GM18498 (cell line): ENCODE measurements at regions not wholly inside any gene's neighbourhood (a gene's known extent, or its start where the extent isn't known, plus 50 kb on each side); places are given as distances from the start of the nearest gene placed in this dataset.
"Not testable (repeated sequence)": the region's sequence is repeated elsewhere in the genome, so short reads cannot be mapped to it uniquely, and the experiment has no call there.

ENCODE experiments used
- ATAC-seq: cut with Tn5 transposase; IDR thresholded peaks from one replicate; pipeline ENCODE4 v1.9.1; 2021; ENCODE audit warnings: mild to moderate bottlenecking, moderate library complexity; ENCODE audit not compliant: unreplicated experiment

DNA sequence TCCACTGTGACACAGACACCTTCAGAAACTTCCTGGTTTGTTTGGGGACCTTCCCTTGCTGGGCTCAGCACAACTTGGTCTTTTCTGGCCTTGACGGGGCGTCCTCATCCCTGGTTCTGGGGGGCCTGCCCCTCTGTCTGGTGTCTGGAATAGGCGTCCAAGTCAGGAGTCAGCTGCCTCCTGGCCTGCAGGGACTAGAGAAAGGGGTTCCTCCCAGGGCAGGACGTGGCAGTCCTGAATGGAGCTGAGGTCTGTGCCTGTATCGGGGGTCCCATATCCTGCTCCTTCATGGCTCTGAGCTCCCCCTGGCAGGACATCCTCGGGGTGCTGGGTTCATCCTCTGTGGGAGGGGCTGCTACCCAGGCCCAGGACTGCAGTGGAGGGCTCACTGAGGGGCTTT is 384.0 kb downstream of the TMEM121 start:
- no peak for ATAC-seq

DNA sequence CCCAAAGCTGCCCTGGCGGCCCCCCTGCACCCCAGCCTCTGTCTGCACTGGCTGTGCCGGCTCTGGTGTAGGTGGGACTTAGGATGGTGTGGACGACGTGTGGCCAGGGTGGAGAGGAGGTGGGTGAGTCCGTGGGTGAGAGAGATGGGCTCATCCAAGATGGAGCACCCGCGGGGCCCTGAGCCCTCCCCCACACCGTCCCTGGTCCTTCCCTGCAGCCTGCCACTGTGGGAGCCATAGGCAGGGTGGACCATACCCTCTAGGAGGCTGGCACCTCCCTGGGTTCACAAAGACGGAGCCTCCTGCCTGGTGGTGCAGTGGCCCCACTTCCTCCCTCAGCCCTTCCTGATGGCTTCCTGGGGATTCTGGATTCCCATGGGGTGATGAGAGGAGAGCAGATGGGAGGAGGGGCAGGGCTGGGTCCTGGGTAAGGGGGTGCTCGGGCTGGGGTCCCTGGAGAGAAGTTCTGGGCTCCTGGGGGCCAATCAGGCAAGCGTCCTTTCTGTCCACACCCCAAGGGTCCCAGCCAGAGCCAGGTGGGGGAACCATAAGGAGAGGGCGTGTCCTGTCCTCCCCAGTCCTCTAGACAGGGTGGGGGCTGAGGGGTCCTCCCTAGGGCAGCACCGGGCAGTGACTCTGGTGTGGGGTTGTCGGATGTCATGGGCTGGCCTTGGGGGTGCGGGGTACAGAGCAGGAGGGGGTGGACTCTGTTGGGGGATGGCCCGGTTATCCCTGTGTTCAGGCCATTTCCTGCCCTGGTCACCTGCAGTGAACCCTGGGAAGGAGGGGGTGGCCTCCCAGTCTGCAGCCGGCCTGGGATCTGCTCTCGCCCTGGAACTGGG is 384.8 kb downstream of the TMEM121 start:
- no peak for ATAC-seq

DNA sequence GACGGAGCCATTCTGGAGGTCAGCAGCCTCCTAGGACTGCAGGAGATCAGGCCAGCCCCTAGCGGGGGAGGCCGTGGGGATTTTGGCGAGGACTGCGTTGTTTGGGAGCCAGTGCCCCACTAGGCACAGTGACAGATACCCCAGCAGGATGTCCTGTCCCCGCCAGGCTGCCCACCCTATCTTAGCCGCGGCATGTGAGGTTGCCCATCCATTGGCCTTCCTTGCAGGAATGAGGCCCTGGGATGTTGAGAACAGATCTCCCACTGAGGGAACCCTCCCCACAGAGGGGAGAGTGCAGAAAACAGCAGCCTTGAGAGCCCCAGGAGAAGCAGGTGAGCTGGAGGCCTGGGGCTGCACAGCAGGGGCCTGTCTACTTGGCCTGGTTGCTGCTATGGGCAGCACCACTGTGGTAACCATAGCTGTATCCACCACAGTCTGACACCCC is 385.5 kb downstream of the TMEM121 start:
- not testable (repeated sequence) for ATAC-seq

GRCh38 chr14:105912641-105913180 is 386.3 kb downstream of the TMEM121 start:
- ATAC-seq: no peak

GRCh38 chr14:105913221-105913620 is 386.8 kb downstream of the TMEM121 start:
- ATAC-seq: no peak

GRCh38 chr14:105913861-105914260 is 387.5 kb downstream of the TMEM121 start:
- no peak for ATAC-seq

GRCh38 chr14:105914281-105914680 is 387.9 kb downstream of the TMEM121 start:
- ATAC-seq: not testable (repeated sequence)

DNA sequence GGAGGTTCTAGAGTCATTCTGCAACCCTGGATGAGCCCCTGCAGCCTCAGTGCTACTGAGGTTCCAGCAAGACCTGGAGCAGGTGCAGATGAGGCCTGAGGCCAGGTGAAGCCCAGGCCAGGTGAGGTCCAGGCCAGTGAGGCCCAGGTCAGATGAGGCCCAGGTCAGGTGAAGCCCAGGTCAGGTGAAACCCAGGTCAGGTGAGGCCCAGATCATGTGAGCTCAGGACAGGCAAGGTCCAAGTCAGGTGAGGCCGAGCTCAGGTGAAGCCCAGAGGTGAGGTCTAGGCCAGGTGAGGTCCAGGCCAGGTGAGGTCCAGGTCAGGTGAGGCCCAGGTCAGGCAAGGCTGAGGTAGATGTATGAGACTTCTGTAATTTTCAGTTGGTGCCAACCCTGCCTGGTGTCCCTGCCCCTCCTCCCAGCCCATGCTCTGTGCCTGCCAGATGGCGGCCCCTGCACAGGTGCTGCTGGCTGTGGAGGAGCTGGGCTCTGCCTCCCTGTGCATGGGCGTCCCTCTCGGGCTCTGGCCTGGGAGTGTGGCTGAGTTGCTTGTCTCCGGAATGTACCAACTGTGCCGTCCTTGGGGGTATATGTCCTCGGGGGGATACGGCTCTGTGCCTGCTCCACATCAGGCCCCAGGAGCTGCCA is 388.5 kb downstream of the TMEM121 start:
- no peak for ATAC-seq

GRCh38 chr14:105915546-105915945 is 389.2 kb downstream of the TMEM121 start:
- ATAC-seq: not testable (repeated sequence)

- ATAC-seq: not testable (repeated sequence)
Observed at GRCh38 chr14:105917136-105917932, 391.0 kb downstream of the TMEM121 start.

DNA sequence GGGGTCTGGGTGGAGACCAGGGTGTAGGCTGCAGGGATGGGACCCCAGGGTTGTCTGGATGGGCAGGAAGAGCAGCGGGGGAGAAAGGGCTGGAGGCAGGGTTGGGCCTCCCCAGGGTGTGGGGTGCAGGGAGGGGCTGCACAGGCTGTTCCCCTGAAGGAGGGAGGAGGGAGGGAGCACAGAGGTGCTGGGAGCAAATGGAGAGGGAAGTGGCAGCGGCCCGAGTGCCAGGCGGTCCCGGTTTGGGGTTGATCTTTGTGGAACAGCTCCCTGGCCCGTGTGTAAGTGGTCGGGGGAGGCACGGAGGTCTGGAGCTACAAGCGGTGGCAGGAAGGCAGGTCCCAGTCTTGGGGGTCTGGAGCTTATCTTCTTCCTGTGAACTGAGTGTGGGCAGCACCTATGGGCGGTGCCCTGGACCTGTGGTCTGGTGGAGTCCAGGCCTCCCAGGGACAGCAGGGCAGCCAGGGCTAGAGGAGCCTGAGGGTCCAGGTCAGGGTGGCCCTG is 391.6 kb downstream of the TMEM121 start:
- no peak for ATAC-seq

GRCh38 chr14:105918496-105919262 is 392.3 kb downstream of the TMEM121 start:
- ATAC-seq: no peak

- no peak for ATAC-seq
Observed at GRCh38 chr14:105919458-105920150, 393.2 kb downstream of the TMEM121 start.

DNA sequence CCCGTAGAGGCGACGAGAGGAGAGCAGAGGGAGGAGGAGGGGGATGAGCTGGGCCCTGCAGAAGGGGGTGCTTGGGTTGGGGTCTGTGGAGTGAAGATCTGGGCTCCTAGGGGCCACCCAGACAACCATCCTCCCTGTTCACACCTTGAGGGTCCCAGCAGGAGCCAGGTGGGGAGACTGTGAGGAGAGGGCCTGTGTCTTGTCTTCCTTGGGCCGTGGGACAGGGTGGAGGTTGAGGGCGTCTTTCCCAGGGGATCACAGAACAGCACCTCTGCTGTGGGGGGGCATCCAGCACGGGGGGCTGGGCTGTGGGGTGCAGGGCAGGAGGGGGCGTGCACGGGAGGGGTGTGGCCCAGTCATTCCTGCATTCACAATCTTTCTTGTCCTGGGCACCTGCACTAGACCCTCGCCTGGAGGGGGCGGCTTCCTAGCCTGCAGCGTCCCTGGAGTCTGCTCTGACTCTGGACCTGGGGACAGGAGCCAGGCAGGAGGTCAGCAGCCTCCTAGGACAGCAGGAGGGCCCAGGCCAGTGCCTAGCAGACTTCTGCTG is 393.8 kb downstream of the TMEM121 start:
- not testable (repeated sequence) for ATAC-seq

GRCh38 chr14:105920803-105921755 is 394.7 kb downstream of the TMEM121 start:
- not testable (repeated sequence) for ATAC-seq

DNA sequence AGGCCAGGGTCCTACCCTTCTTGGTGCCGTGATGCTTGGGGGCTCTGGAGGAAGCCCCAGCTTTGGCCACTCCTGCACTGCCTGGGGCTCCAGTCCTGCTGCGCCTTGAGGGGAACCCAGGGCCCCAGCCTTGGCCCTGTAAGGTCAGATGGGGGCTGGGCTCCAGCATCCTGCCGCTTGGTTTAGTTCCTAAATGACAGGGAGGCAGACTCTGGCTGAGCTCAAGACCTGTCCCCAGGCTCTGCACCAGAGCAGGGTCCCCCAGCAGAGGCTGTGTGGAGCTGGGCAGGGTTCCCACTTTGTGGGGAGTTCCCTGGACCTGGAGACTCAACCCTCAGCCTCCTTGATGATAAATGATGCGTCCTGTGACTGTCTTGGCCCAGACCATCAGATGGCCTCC is 395.4 kb downstream of the TMEM121 start:
- not testable (repeated sequence) for ATAC-seq

GRCh38 chr14:105923520-105924191 is 397.3 kb downstream of the TMEM121 start:
- not testable (repeated sequence) for ATAC-seq
